Left ventricle myocardium inferior (tissue), 1 donor: ENCODE measurements at regions not wholly inside any gene's neighbourhood (a gene's known extent, or its start where the extent isn't known, plus 50 kb on each side); places are given as distances from the start of the nearest gene placed in this dataset.

Experiments used
- DNase-seq: peaks from one replicate; pipeline ENCODE4 v3.0.0-alpha.2; 2020
- H3K27ac ChIP-seq: fragments of 200-600 bp; replicated peaks from 2 replicates; pipeline ENCODE4 v1.8.0; 2021
- H3K27me3 ChIP-seq: fragments of 200-600 bp; 2 replicates; pipeline ENCODE4 v1.8.0; 2021; ENCODE audit warnings: low read depth
- H3K36me3 ChIP-seq: fragments of 200-600 bp; 2 replicates; pipeline ENCODE4 v1.8.0; 2021
- H3K4me1 ChIP-seq: fragments of 200-600 bp; 2 replicates; pipeline ENCODE4 v1.8.0; 2021
- H3K4me3 ChIP-seq: fragments of 200-600 bp; 2 replicates; pipeline ENCODE4 v1.8.0; 2021; ENCODE audit warnings: mild to moderate bottlenecking, moderate library complexity
- H3K9me3 ChIP-seq: fragments of 200-600 bp; replicated peaks from 2 replicates; pipeline ENCODE4 v1.8.0; 2021
- intact Hi-C: fragments of 100-400 bp; cut with micrococcal nuclease; formaldehyde crosslinking; loops from one replicate; pipeline ENCODE4 v1.11.0; 2022
- TF ChIP-seq, protein P1 (sequence below): fragments of 200-600 bp; IDR thresholded peaks from 2 replicates; pipeline ENCODE4 v1.8.0; 2021; ENCODE audit warnings: antibody characterized with exemption, mild to moderate bottlenecking, borderline replicate concordance
- donor health status: DM: no; HTN: yes; CAD: no; lungs with severe emphysema.

DNA sequence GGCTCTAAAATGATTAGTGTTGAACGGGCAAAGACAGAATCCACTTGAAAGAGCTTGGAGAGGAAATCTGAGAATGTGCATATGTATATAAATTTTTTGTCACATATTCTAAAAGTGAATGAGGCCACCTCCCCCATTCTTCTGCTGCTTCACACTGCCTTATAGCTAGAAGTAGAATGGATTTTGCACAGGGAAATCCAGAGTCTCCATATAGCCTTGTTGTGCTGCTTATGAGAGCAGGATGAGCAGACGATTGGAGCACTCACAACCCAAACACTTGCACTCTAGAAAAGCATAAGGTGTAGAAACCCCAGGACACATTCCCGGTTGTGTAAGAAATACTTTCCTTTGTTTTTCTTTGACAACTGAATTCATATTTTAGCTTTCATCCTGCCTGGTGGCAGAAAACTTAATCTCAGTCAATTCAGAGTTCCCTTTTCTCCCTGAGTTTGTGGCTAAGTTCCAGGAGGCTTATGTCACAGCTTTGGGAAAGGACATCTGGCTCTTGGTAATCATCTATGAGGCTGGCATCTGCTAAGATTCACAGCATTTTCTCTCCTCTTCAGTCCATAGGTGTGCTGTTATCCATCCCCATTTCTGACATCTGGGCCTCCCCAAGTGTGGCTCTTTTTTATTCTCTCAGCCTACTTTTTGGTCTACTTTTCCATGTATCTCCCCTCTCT lies 188.4 kb upstream of the PFN2 start:
- intact Hi-C loops = no loop called here

DNA sequence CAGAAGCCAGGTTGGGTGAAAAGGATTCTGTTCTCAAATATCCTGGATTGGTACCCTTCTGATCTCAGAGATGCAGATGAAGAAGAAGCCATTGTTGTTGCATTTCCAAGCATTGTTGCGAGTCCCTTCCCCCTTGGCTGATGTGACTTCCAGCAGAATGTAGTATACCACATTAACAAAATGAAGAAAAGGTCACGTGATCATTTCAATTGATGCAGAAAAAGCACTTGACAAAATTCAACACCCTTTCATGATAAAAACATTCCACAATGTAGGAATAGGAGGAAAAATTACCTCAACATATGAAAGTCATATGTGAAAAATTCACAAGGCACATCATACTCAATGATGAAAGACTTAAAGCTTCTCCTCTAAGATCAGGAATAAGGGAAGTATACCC lies 181.9 kb upstream of the PFN2 start:
- Histone ChIP-seq H3K4me3 (no peak overlapping the region), H3K27ac (no peak overlapping the region), H3K27me3 (no peaks in the 10 kb centered on the region), H3K9me3 (peaks cover 7% of the 10 kb centered on the region), H3K4me1 (peaks cover 28% of the 10 kb centered on the region), H3K36me3 (no peaks in the 10 kb centered on the region)
- intact Hi-C loops = no loop called here
- TF ChIP-seq, protein P1, sequence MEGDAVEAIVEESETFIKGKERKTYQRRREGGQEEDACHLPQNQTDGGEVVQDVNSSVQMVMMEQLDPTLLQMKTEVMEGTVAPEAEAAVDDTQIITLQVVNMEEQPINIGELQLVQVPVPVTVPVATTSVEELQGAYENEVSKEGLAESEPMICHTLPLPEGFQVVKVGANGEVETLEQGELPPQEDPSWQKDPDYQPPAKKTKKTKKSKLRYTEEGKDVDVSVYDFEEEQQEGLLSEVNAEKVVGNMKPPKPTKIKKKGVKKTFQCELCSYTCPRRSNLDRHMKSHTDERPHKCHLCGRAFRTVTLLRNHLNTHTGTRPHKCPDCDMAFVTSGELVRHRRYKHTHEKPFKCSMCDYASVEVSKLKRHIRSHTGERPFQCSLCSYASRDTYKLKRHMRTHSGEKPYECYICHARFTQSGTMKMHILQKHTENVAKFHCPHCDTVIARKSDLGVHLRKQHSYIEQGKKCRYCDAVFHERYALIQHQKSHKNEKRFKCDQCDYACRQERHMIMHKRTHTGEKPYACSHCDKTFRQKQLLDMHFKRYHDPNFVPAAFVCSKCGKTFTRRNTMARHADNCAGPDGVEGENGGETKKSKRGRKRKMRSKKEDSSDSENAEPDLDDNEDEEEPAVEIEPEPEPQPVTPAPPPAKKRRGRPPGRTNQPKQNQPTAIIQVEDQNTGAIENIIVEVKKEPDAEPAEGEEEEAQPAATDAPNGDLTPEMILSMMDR = no peak
- DNase-seq = no peak

More for the DNA sequence above, 188.4 kb upstream of the PFN2 start:
- Histone ChIP-seq H3K9me3 (peaks cover 7% of the 10 kb centered on the region), H3K4me3 (no peak overlapping the region), H3K36me3 (no peaks in the 10 kb centered on the region), H3K4me1 (peaks cover 3% of the 10 kb centered on the region), H3K27ac (no peak overlapping the region), H3K27me3 (no peaks in the 10 kb centered on the region)
- DNase-seq = no peak
- TF ChIP-seq, protein P1 = no peak

DNA sequence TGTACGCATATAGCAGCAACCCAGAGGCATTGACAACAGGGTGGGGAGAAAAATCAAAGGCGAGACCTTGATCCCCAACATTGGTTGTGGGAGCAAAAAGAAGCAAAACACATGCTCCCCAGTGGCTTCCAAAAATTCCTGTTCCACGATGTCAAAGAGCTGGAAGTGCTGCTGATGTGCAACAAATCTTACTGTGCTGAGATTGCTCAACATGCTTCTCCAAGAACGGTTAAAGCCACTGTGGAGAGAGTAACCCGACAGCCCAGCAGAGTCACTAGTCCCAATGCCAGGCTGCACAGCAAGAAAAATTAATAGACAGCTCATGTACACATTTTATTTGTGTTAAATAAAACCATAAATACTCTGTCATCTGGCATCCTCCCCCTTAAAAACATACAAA lies 179.9 kb upstream of the PFN2 start:
- Histone ChIP-seq H3K27ac (no peak overlapping the region), H3K27me3 (no peaks in the 10 kb centered on the region), H3K4me1 (peaks cover 29% of the 10 kb centered on the region), H3K9me3 (no peaks in the 10 kb centered on the region), H3K36me3 (no peaks in the 10 kb centered on the region), H3K4me3 (no peak overlapping the region)
- no peak for DNase-seq
- TF ChIP-seq, protein P1 = no peak
- intact Hi-C loops = no loop called here

- no peak overlapping the region for H3K27ac ChIP-seq
- intact Hi-C loops = no loop called here
- no peak for DNase-seq
- peaks cover 29% of the 10 kb centered on the region for H3K4me1 ChIP-seq
- H3K9me3 ChIP-seq = no peaks in the 10 kb centered on the region
- TF ChIP-seq, protein P1 = no peak
- no peaks in the 10 kb centered on the region for H3K27me3 ChIP-seq
- H3K4me3 ChIP-seq = no peak overlapping the region
- H3K36me3 ChIP-seq = no peaks in the 10 kb centered on the region
These were observed 179.0 kb upstream of the PFN2 start for GRCh38 chr3:150149651-150150051.

GRCh38 chr3:150148227-150148626 lies 177.5 kb upstream of the PFN2 start:
- no peak for DNase-seq
- intact Hi-C loops = no loop called here
- Histone ChIP-seq H3K36me3 (no peaks in the 10 kb centered on the region), H3K27ac (no peak overlapping the region), H3K9me3 (no peaks in the 10 kb centered on the region), H3K4me3 (no peak overlapping the region), H3K4me1 (peaks cover 29% of the 10 kb centered on the region), H3K27me3 (no peaks in the 10 kb centered on the region)
- TF ChIP-seq, protein P1 = no peak
